HG02943 (cell line): ENCODE measurements at regions not wholly inside any gene's neighbourhood (a gene's known extent, or its start where the extent isn't known, plus 50 kb on each side); places are given as distances from the start of the nearest gene placed in this dataset.
A peak's percentile ranks its signal among the peaks of the same experiment; 100 is the strongest.

Experiments used
- ATAC-seq: cut with Tn5 transposase; IDR thresholded peaks from one replicate; pipeline ENCODE4 v1.9.1; 2021; ENCODE audit warnings: mild to moderate bottlenecking, low read depth, moderate library complexity; ENCODE audit not compliant: unreplicated experiment

DNA sequence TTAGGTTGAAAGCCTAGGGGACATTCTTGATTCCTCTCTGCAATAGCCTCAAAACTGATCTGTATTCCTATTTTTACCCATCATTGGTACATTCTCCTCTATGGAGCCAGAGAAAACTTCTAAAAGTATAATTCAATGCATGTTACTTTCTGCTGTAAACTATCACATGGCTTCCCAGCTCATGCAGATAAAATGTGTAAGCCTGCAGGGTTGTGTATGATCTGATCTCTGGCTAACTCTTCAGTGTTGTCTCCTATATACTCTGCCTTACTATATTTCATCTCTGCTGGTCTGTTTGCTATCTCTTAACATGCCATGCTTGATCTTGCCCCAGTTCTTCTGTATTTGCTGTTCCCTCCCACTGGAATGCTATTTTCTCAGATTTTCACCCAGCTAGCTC is 323.3 kb upstream of the RSPO3 start:
- ATAC-seq = no peak

DNA sequence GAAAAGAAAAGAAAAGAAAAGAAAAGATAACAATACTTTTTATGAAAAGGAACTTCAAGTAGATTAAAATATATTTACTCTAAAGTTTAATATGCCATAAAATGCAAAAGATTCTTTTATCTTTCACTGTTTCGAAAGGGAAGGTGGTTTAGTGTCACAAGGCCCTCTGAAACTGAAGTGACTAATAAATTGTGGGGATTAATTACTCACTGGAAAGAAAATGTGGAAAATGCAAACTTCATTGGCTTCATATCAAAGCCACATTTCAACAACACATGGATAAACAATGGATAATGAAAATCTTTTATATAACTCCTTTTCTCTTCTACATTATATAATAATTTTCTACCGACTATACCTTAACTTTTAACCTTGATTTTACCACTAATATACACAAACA is 320.5 kb upstream of the RSPO3 start:
- no peak for ATAC-seq

DNA sequence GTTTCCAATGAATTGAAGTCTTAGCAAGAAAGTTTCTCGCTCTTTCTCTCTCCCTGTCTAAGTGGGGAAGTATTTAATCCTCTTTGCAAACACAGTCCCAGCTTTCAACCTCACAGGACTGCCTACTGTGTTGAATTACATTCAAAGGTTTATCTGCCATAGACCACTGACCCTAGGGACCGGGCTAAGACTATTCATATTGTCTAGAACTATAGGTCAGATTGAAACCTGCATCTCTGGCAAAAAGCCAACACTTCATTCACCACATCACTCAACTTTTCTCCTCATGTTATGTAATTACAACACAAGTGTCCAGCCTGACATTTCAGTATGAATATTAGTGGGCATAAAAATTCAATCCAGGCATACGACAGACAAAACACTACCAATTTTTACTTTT is 314.7 kb upstream of the RSPO3 start:
- peak; percentile 20 for ATAC-seq

DNA sequence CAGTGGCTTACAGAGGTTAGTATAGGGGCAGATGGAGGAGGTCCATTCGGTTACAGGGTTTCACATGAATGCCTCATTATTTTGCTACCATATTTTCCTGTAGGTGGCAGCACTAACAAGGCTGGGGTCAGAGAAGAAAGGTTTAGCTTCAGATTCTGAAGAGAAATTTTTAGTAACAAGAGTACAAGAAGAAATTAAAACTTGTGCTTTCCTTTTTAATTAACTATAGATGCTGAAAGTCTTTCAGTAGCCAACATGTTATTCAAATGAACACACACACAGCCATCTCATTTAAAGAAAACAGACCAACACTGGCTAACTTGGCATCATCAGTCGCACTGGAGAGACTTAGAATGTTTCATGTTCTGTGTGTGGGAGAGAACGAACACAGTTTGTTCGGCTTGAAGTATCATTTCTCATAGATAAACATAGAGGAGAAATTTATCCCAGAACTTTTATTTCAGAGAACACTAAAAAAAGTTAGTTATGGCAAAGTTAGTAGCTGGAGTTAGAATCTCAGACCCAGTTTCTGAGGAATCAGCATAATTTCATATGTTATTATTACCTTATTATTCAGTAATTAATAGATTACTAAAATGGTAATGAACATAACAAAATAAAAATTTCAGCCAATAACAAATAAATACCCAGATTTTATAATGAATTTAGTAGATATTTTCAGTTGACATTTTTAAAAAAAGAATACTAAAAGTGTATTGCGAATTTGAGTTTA is 314.0 kb upstream of the RSPO3 start:
- peak; percentile 63 for ATAC-seq

DNA sequence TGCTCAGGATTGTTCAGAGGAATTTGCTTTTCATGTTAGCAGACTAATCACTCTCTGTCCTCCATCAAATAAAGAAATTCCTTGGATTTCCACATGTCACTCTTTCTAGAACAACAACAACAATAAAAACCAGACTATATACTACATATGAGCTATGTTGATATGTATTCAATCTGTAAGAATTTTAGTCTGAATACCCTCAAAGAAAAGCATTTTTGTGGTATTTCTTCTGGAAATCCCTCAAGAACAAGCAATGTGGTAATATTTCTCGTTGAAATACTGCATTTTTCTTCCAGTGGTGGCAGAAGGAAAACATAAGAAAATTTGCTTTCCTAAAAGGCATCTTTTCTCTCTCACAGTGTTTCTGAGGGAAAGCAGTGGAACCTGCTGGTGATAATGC is 312.6 kb upstream of the RSPO3 start:
- no peak for ATAC-seq

DNA sequence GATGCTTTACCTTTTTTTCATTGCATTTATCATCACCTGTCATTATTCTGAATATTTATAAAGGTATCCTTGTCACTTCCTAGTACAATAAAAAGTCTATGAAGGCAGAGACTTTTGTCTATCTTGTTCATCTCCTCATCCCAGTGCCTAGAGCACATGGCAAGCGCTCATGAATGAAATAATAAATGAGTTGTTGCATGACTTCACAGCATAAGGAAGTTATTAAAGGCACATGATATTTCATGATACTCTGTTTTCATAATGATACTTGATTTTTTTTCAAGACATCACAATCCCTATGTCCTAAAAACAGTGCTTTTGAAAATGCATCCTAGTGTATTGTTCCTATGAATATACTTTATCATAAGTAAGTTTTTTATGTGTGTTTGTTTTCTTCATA is 310.6 kb upstream of the RSPO3 start:
- ATAC-seq = no peak

DNA sequence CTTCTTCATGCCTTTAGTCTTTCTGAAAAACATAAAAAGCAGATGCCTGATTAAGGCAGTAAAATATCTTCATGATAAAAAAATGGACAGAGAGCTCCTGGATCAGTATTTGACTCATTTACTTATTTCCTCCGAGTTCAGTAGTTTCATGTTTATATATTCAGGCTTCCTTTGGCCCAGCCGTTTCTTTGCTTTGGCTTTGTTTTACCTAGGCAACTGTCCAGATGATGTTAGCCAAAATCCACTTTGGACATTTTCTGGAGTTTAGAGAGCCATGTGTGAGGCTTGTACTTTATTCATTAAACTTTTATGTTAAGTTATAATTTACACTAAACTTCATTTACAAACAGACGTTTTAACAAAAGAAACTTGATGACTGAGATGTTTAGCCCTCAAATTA is 307.1 kb upstream of the RSPO3 start:
- no peak for ATAC-seq

DNA sequence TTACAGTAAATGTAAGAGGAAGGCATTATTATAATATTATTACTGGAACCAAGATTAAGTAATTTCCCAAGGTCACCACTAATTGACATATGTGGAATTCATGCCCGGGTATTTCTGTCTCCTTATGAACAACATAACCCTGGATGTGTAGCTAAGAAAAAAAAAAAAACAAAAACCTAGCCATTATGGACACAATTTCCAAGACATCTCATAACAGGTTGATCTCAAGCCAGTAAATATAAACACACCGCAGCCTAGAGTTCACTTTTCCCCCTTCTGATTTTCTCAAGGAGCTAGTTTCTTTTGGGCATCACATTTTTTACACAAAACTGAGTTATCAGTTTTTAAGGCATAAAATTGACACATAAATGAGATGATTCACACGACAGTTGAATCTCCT is 306.5 kb upstream of the RSPO3 start:
- ATAC-seq = no peak

DNA sequence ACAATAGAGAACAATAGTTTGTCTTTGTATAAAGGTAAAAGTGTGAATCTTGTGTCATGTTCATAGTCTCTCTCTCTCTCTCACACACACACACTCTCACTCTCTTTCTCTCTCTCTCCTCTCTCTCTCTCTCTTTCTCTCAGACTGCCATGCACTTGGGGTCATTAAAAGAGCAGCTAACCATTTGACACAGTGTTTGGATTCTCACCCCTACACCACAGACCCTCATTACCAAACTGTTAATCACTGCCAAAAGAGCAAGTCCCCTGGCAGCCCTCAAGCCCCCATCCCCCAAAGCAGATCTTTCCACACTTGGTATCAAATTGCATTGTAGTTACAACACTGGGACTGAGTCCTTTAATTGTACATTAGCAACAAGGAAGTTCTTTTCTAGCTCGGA is 305.8 kb upstream of the RSPO3 start:
- no peak for ATAC-seq

DNA sequence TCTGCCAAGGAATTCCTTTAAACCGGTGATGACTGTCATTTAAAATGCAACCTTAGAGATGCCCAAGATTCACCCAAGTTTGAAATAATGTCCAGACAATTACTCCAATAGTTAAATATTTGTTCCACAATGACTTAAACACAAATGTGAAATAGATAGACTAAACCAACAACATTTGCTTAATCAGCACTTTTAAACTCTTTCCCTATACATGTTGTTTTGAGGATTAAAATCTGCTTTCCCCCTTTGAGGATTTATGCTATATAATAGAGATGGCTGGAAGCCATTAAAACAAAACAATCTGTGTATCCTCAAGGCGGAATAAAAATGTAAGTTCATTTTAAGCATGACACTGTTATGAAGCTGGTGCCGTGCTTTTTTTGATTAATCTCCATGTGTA is 297.8 kb upstream of the RSPO3 start:
- ATAC-seq = no peak

DNA sequence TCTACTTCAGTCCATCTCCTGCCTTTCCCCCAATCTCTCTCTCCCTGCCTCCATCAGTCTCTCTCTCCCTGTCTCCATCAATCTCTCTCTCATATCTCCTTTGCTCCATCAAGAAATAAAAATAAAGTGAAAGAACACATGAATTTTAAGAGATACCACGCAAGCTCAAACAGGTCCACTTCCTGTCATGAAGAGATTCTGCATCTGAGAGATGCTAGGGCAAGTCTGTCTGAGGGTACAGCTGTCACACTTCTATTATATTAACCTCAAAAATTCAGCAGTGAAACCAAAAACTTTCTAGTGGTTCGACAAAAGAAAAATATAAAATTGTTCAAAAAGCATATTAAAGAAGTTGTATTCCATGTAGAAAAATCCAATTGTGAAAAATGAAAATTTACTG is 296.8 kb upstream of the RSPO3 start:
- no peak for ATAC-seq

DNA sequence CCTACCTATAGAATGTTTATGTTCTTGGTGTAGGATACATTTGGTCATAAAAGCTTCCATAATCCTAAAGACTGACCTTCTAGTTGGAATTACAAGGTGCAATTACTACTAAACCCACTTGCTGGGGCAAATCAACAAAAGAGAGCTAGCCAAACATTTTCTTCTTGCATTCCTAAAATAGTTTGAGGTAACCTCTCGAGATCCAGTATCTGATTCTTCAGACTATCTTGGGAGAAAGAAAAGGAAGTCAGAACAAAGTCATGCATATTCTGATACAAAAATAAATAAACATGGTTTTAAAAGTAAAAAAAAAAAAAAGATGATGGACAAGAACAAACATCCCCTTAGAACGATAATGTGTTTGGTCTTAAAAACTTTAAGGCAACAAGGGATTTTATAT is 294.2 kb upstream of the RSPO3 start:
- ATAC-seq = no peak

DNA sequence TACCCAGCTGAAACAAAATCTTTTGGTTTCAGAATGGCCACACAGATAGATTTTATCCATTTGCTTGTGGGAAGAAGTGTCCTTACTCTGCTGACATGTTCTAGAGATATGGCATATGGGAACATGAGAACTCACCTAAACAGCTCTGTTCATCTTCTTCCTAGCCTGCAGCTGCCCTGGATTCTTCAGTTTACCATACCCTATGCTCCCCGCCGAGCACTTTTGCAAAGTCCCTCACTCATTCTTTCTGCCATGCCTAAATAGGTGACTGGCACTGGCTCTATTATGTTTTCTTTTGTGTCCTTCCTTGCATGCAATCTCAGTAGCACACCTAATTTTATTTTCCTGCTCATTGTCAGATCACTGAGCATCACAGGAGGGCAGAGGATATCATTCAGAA is 293.7 kb upstream of the RSPO3 start:
- no peak for ATAC-seq

DNA sequence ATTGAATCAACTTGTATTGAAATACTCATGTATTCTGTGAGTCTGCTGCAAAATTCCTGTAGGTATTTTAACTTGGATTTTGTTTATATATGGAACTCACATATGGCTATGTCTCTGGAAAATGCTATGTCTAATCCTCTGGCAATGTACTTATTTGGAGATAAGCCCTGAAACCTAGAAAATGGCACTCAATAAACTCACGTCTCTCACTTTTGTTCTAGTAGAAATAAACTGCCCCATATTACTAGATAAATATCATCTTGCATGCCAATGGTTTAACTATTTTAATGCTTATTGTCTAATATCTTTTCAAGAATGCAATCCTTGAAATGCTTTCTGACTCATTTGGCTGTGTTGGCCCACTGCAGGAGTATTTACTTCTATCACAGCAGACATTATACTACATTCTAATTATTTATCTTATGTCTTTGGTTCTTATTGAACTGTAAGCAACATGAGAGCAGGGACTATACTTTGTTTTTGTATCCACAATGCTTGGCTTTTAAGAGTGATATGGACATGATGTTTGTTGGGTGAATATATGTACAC is 292.2 kb upstream of the RSPO3 start:
- ATAC-seq = no peak

DNA sequence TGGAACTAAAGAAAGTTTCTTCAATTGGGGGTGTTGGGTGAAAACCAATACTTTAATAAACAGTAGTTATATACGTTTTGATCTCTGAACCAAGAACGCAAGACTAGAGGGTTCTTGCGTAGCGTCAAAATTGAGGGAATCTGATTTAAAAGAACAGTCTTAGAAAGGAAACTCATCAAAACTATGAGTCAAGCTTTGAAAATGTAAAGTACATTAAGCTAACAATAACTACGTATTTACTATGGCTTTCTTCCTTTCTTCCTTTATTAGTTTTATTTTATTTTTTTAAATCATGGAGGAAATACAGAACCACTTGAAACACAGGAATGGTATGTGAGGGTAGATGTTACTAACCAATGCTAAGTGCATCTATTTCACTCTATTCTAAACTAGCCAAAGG is 287.0 kb upstream of the RSPO3 start:
- no peak for ATAC-seq

DNA sequence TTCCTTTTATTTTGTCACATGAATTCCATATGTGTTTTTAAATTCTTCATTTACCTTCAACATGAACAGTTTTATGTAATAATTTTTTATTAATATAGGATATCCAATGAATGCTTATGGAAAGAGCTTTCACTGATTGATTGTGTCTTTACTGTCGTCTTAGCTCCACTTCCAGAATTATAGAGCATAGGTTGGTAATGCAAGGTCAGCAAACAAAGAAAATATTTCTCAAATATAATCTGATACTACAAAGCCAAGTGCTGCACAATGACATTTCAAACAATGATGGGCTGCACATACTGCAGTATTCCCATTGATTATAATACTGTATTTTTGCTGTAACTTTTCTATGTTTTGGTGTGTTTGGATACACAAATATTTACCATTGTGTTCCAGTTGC is 275.7 kb upstream of the RSPO3 start:
- ATAC-seq = no peak

DNA sequence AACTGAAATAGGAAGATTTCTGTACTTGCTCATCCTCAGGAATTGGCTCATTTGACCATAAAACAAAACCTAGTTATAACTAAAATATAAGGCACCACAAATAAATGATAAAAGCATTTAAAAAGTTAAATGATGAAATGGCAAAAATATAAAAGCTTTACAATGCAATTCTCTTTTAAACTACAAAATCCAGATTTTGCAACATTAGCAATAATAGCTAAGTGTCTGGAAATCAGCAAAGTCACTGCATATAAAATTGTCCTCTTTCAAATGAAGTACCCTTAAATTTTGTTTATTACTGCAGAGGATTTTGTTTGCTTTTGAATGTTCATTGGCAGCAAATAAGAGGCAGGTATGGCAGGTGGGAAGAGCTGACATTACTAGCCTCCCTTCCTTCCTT is 270.4 kb upstream of the RSPO3 start:
- no peak for ATAC-seq

DNA sequence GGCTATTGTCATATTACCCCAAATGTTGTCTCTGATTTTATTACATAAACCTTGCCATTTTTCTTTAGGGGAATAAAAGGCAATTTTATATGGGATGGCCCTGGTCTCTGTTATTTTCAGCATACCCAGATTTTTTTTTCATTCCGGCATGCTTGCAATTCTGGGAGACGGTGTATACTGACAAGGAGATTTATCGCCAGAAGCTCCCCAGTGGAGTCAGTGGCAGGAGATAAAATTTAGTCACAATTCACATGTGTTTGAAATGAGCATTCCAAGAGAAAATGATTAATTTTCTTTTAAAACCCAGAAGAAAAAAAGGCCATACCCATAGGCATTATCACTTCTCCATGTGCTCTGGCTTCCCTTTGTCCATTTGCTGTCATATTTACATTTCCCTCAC is 250.8 kb upstream of the RSPO3 start:
- ATAC-seq = no peak

DNA sequence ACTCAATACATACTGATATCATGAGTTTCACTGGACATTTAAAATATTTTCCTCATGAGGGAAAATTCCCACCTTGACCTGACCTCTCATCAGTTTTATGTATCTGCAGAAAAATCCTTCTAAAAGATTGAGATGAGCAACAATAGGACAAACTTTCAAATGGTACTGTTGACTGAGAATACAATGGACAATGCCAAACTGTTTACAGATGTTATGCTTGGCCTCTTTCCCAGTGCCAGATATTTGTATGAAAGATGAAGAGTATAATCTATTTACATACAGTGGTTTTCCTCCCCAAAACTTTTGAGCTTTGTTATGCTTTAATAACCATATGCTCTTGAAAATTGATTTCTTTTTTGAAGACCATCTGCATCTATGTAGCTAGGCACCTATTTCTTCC is 245.1 kb upstream of the RSPO3 start:
- no peak for ATAC-seq

DNA sequence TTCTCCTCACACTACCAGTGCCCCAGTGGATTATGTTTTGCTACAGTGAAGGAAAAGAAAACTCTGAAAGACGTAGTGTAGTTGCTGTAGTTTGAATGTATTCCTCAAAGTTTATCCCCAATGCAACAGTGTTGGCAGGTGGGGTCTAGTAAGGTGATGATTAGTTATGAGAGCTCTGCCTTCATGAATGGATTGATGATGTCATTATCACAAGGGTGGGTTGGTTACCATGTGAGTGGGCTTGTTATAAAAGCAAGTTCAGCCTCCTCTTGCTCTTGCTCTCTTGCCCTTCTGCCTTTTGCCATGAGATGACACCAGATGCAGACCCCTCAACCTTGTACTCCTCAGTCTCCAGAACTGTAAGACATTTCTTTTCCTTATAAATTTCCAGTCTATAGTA is 244.7 kb upstream of the RSPO3 start:
- ATAC-seq = no peak

DNA sequence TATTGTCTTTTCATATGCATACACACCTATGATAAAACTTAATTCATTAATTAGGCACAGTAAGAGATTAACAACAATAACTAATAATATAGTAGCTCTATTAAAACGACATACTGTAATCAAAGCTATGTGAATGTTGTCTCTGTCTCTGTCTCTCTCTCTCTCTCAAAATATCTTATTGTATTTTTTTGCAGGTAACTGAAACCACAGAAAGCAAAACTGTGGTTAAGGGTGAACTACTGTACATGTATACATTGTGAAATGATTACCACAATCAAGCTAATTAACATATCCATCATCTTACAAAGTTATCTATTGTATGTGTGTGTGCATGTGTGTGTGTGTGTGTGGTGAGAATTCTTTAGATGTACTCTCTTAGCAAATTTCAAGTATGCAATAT is 242.0 kb upstream of the RSPO3 start:
- ATAC-seq = no peak

DNA sequence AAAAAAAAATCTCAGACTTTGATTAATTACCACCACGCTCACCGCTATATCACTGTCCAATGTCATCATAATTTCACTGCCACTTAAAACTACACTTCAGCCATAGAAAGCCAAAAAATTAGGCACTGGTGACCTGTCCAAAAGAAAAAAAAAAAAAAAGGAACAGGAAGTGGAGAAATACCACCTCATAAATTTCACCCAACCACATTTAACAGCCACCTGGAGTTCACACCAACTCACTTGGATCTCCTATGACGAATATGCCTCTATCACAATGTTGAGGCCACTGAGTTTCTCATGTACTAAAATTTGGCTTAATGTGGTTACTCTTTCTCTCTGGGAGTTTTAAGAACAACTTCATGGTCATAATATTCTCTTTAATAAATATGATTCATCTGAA is 237.5 kb upstream of the RSPO3 start:
- no peak for ATAC-seq

DNA sequence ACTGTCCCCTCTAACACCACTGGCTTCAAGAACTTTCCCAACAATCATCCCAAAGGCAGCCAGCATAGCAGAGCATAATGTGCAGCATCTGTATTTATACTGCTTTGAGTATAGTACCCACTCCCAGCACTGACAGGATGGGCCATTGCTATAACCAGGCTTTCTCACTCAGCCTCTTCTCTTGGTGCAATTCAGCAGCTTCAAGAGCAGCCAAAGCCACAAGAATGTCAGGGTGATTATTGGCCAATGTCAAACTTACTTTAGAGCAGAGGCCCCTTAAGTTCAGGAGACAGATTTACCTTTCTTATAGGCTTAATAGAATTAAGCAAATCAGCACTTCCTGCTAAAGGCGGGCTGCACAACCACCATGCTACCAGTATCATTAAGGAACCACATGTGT is 232.4 kb upstream of the RSPO3 start:
- no peak for ATAC-seq
